ENCODE measurements at regions not wholly inside any gene's neighbourhood (a gene's known extent, or its start where the extent isn't known, plus 50 kb on each side); places are given as distances from the start of the nearest gene placed in this dataset.

- TF ChIP-seq CTCF (IDR thresholded peaks at IDR 0.05; ENCODE audit: borderline replicate concordance, insufficient read depth, low read depth, low read length) = no peak
- no peak overlapping the region for H3K4me3 ChIP-seq (ENCODE audit: low read depth, low read length)
Observed at GRCh38 chr12:67732857-67733256, 84.3 kb downstream of the DYRK2 start.

- H3K4me3 ChIP-seq (ENCODE audit: low read depth, low read length) = no peak overlapping the region
- no peak for TF ChIP-seq CTCF (IDR thresholded peaks at IDR 0.05; ENCODE audit: borderline replicate concordance, insufficient read depth, low read depth, low read length)
Observed at GRCh38 chr12:67735868-67736267, 87.3 kb downstream of the DYRK2 start.

GRCh38 chr12:67740711-67741110 lies 92.2 kb downstream of the DYRK2 start:
- TF ChIP-seq CTCF (IDR thresholded peaks at IDR 0.05; ENCODE audit: borderline replicate concordance, insufficient read depth, low read depth, low read length) = no peak

GRCh38 chr12:67741270-67741669 lies 92.7 kb downstream of the DYRK2 start:
- no peak for TF ChIP-seq CTCF (IDR thresholded peaks at IDR 0.05; ENCODE audit: borderline replicate concordance, insufficient read depth, low read depth, low read length)

More at GRCh38 chr12:67740711-67741110, 92.2 kb downstream of the DYRK2 start:
- H3K4me3 ChIP-seq (ENCODE audit: low read depth, low read length) = no peak overlapping the region

GRCh38 chr12:67742461-67742860 lies 93.9 kb downstream of the DYRK2 start:
- H3K4me3 ChIP-seq (ENCODE audit: low read depth, low read length) = no peak overlapping the region
- TF ChIP-seq CTCF (IDR thresholded peaks at IDR 0.05; ENCODE audit: borderline replicate concordance, insufficient read depth, low read depth, low read length) = no peak

More at GRCh38 chr12:67741270-67741669, 92.7 kb downstream of the DYRK2 start:
- no peak overlapping the region for H3K4me3 ChIP-seq (ENCODE audit: low read depth, low read length)

- TF ChIP-seq CTCF (IDR thresholded peaks at IDR 0.05; ENCODE audit: borderline replicate concordance, insufficient read depth, low read depth, low read length) = no peak
Observed at GRCh38 chr12:67747869-67748742, 99.6 kb downstream of the DYRK2 start.

GRCh38 chr12:67748743-67749040 lies 100.1 kb downstream of the DYRK2 start:
- TF ChIP-seq CTCF (IDR thresholded peaks at IDR 0.05; ENCODE audit: borderline replicate concordance, insufficient read depth, low read depth, low read length) = no peak
- no peak overlapping the region for H3K4me3 ChIP-seq (ENCODE audit: low read depth, low read length)

More at GRCh38 chr12:67747869-67748742, 99.6 kb downstream of the DYRK2 start:
- no peak overlapping the region for H3K4me3 ChIP-seq (ENCODE audit: low read depth, low read length)

Data from GM12875 (cell line).